ENCODE measurements at regions not wholly inside any gene's neighbourhood (a gene's known extent, or its start where the extent isn't known, plus 50 kb on each side); places are given as distances from the start of the nearest gene placed in this dataset.
A peak's percentile ranks its signal among the peaks of the same experiment; 100 is the strongest.

DNA sequence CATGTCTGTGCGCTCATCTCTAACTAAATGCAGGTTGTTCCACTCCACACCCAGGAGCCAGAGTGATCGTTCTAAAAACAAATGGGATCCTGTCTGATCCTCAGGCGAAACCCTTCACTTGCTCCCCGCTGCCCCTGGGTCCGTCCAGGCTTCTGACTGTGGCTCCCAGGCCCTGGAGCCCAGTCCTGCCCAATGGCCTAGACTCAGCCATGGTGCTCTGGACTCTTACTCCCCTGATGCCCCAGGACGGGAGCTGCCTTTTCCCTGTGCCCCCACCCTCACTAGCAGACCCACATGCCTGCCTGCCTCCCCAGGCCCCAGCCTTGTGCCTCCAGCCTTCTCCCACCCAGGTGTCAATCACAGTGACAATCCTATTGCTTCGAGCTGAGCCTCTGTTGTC lies 256.7 kb downstream of the BMP7 start:
- no peak for FAIRE-seq

DNA sequence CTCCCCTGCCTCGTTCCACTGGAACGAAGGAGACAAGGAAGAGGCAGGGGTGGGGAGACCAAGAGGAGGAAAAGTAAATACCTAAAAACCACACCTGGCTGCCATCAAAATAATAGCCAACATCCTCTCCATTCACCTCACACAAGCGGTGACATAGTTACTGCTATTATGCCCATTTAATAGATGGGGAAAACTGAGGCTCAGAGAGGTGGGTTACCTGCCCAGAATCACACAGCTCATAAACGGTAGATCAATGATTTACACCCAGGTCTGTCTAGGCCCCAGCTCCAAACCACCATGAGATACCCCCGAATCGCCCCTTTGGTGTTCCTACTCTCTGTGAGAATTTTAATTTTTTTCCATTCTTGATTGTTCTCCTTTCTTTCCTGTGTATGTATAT lies 253.8 kb downstream of the BMP7 start:
- DNase-seq (ENCODE audit: insufficient read length, low spot score) (no peak), FAIRE-seq (peak; percentile 9)

More for the DNA sequence above, 256.7 kb downstream of the BMP7 start:
- DNase-seq (ENCODE audit: insufficient read length, low spot score), result no peak

DNA sequence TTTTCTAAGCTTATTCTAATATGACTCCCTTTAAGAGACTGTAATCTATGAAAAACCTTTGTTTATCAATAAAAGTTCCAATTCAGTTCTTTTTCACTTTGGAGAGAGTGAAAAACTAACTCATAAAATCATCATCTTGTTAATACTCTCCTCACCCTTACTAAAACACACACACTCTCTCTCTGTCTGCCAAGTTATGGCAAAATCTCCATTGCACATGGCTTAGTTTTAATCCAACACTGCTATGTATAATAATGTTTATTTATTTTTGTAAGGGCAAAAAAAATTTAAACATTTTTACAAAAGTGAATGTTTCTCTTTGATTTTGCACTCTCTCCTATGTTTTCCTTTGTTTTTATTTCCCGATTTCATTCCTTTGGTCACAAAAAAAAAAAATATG lies 253.2 kb downstream of the BMP7 start:
- DNase-seq (ENCODE audit: insufficient read length, low spot score) (no peak), FAIRE-seq (no peak)

DNA sequence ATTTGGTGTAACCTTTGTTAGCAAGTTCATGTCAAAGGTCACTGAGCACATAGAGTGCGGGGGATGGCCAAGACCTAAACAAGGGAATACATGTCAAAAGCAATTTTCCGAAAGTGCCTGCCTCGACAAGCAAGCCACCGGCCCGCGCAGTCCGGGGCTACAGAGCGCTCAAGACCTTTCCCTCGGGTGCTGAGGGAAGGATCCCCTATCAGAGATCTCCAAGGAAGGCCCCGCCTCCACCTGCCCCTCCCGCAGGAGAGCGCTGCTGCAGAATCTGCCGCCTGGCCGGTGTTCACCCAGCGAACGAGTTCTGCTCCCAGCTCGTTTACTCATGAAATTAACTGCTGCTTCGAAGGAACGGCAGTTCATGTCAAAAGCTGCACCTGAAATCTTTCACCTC lies 252.7 kb downstream of the BMP7 start:
- DNase-seq (ENCODE audit: insufficient read length, low spot score) (peak; percentile 62), FAIRE-seq (peak; percentile 88)

DNA sequence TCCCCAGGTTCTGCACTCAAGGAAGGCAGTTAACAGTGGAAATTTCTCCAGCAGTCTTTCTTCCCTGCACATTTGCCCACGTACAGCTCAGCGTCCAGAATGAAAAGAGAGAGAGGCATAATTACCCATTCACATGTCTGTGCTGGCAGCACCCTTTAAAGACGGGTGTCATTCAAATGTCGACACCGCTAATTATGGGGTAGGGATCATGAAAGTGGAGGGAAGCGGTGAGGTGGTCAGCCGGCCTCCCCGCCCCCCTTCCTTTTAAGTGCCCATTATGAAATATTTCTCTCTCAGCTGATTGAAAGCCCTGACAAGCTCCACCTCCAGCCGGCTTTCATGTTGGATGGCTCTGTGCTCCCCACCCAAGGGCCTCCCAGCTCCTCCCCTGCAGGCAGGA lies 246.1 kb downstream of the BMP7 start:
- FAIRE-seq, result no peak
- no peak for DNase-seq (ENCODE audit: insufficient read length, low spot score)

DNA sequence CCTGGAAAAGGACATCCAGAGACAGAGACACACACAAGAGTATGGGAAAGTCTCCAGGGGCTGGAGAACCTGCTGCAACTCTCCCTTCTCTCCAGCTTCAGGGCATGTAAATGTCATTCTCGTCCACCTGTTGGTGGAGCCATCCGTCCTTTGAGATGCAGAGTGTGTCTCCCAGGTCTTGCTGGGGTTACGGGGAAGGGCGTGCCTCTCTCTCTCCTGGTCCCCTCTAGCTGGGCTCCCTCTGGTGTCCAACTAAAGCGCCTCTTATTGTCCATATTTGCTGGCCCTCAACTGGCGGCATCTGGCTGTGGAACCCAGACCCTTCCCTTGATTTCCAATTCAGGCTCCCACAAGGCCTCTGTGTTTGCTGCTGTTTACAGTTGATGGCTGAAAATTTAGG lies 244.1 kb downstream of the BMP7 start:
- FAIRE-seq (peak; percentile 13), DNase-seq (ENCODE audit: insufficient read length, low spot score) (peak; percentile 56)

DNA sequence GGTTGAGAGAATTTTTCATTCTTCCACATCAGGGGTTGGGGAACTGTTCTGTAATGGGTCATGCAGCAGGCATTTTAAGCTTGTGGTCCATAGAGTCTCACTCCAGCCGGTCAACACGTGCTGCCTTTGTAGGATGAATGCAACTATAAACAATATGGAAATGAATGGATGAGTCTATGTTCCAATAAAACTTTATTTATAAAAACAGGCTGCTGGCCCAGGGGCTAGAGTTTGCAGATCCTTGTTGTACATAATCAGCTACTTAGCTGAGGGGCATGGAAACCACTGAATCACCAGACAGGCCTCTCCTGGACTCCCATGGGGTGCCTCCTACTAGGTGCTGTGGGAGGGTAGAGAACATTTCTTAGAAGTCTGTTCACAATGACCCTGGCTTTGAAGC lies 243.4 kb downstream of the BMP7 start:
- no peak for DNase-seq (ENCODE audit: insufficient read length, low spot score)

DNA sequence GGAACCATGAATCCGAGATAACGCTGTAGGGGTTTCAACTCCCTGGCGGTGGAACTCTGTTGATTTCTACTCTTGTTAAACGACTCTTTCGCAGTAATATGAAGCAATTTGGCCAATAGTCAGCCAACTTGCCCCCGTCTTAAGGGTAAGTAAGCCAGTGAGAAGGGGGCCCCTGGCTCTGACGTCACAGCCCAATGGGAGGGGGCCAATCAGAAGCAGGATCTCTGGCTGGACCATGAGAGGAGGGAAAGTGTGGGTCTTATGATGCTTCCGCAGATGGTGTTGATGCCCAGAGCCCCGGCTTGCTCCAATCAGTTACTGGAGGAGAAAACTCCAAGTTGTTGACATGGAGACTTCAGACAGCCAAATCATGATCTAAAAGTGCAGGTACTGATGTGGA lies 242.4 kb downstream of the BMP7 start:
- DNase-seq (ENCODE audit: insufficient read length, low spot score) (no peak), FAIRE-seq (no peak)

More for the DNA sequence above, 243.4 kb downstream of the BMP7 start:
- no peak for FAIRE-seq

DNA sequence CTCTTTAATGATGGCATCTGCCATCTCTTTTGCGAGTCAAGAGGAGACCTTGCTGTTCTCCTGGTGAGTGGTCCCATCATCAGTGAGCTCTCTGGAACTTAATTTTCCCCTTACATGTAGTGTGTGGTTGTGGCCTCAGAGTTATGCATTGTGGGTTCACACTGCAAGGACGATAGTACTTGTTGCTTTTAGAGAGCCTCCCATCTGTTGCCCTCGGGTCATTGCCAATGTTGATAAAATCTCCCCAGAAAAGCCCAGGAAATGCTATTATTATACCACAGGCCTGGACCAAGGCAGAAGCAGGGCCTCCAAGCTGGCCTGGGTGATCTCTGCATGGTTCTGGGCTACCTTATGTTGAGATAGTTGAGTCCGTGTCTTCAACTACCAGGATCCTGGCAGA lies 241.6 kb downstream of the BMP7 start:
- FAIRE-seq, result no peak

DNA sequence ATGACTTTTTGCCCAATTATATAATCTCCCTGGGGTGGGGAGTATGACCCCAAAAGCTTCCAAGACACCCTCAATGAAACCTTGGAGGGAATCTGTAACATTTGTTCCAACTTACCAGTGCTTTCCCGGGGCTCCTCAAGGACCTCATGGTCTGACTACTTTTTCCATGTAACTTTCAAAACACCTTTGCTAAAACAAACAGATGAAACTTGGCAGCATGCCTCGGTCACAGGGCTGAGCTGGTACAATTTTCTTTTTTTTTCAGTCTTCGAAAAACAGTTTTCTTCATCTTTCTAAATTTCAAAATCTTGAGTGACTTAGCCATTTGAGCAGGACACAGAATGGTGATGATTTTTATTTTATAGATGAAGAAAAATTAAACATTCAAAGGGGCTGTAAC lies 241.2 kb downstream of the BMP7 start:
- no peak for FAIRE-seq
- no peak for DNase-seq (ENCODE audit: insufficient read length, low spot score)

More for the DNA sequence above, 241.6 kb downstream of the BMP7 start:
- DNase-seq (ENCODE audit: insufficient read length, low spot score), result no peak

DNA sequence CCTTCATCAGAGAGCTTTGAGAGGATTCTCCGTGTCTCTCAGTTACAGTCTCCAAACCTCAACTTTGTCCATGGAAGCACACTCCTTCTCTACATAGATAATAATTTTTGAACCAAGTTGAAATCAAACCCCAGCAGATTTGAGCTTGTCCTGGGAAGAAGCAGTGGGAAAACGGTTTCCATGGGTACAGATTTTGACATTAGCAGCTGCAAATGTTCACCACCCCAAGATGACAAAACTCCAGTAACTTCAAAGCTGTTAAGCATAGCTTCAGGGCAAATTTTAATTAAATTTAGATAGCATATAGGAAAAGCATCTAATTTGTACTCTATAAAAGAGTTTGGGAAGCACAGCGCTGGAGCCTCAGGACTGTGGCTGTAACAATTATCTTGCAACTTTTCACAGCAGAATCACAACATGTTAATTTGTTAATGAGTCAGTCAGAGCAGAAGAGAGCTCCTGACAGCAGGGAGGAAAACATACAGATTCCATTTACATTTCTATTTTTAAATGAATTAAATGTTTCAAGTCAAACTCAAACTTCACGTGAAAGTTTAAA lies 240.7 kb downstream of the BMP7 start:
- FAIRE-seq (no peak), DNase-seq (ENCODE audit: insufficient read length, low spot score) (no peak)

DNA sequence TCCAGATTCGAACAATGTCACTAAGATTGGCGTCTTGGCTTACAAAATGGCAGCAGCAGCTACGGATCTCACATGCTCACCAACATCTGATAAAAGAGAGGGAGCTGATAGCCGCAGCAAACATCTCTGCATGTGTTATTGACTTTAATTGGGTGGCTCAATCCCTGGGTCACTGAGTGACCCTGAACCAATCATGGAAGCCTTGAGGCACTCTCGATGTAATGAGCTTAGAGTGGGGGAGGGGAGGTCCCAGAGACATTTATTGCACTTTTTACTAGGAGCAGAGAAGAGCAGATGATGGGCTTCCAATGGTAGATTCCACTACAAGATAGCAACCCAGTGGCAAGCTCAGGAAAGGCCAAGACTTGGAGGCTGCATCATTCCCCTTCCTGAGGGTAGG lies 238.7 kb downstream of the BMP7 start:
- no peak for FAIRE-seq

DNA sequence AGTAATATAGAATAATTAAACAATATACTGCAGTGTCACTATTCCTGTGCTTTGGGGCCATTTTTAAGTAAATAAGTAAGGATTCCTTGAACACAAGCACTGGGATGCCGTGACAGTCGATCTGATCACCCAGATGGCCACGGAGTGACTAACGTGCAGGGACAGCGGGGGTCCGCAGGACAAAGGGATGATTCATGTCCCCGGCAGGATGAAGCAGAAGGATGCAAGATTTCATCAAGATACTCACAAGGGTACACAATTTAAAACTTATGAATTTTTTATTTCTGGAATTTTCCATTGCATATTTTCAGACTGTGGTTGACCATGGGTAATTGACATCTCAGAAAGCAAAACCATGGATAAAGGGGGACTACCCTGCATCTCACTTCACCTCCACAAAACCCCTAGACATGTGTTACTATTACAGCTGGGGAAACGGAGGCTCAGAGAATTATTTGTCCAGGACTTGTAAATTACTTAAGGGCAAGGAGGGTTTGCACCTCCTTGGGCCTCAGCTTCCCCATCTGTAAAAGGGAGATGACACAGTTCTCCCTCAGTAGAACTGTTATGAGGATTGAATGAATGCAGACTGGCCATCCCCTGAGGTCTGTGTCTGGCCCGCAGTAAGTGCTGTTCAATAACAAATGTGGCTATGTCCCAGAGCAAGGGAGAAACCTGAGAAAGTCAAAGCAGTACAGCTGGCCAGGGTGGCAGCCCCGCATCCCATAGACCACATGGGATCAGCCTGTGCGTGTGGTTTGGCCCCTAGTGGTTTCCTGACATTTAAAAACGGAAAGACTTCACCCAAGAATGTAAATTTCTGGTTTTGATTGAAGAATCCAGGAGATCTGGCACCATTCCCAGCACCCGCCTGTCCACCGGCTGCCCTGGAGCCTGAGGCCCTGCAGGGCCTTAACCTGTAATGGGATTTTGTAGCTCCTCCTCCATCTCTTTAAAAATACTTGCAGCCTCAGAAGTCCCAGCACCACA lies 235.5 kb downstream of the BMP7 start:
- no peak for FAIRE-seq

More for the DNA sequence above, 238.7 kb downstream of the BMP7 start:
- no peak for DNase-seq (ENCODE audit: insufficient read length, low spot score)

DNA sequence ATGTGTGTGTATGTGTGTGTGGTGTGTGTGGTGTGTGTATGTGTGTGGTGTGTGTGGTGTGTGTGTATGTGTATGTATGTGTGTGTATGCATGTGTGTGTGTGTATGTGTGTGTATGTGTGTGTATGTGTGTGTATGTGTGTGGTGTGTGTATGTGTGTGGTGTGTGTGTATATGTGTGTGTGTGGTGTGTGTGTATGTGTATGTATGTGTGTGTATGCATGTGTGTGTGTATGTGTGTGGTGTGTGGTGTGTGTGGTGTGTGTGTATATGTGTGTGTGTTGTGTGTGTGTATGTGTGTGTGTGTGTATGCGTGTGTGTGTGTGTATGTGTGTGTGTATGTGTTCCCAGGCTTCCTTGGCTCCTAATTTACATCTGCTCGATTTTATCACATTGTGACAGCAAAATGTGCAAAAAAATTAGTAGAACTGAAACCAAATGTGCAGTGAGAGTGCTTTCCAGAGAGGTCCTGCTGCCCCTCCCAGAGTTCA lies 234.5 kb downstream of the BMP7 start:
- peak; percentile 100 for FAIRE-seq
- DNase-seq (ENCODE audit: insufficient read length, low spot score), result no peak

More for the DNA sequence above, 235.5 kb downstream of the BMP7 start:
- peak; percentile 98 for DNase-seq (ENCODE audit: insufficient read length, low spot score)

DNA sequence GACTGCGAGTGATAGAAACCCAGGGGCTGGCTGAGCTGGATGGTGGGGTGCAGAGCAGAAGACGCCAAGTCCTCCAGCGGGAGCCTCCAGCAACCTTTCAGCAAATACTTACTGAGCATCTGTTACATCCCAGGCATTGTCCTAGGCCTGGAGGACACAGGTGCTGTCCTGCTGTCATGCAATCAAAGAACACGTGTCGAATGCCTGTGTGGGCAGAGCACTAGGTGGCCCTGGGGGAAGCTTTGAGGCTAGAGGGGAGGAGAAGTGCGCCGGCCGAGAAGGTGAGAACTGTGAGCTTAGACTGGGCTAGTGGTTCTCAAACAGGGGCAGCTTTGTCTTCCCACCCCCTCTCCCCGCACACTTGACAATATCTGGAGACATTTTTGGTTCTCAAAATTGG lies 233.6 kb downstream of the BMP7 start:
- no peak for DNase-seq (ENCODE audit: insufficient read length, low spot score)
- FAIRE-seq, result no peak

DNA sequence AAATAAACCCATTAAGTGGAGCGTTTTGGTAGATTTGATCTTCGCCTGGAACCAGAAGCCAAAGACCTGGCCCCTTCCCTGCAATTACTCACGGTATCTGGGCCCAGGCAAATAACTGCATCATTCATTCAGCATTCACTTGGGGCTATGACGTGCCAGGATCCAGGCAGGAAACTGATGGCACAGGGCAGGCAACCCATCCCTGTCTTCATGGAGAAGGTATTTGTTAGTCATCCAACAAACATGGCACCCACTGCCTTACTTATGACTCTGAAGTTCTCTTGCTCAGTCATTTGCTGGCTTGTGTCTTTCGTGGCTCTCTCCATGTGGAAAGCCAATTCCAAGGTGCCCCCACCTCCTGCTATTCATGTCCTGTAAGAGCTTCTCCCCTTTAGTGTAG lies 232.4 kb downstream of the BMP7 start:
- peak; percentile 66 for FAIRE-seq
- no peak for DNase-seq (ENCODE audit: insufficient read length, low spot score)

DNA sequence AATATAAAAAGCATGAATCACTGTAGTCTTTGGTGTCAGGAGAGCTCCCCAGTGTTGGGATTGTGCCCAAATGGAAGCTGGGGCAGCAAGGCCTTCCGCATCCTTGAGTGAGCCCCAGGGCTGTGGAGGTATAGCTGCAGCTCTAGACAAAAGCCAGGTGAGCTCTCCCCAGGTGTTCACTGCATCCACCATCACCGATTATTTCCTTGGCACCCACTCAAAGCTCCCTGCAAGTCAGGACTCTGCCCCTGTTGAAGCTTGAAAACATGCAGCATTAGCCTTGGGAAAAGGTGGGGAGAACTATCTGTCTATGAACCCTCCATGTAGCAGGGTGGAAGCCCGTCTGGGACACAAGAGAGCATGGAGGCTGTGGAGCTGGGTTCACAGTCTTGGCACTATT lies 228.8 kb downstream of the BMP7 start:
- FAIRE-seq, result no peak
- DNase-seq (ENCODE audit: insufficient read length, low spot score), result no peak

DNA sequence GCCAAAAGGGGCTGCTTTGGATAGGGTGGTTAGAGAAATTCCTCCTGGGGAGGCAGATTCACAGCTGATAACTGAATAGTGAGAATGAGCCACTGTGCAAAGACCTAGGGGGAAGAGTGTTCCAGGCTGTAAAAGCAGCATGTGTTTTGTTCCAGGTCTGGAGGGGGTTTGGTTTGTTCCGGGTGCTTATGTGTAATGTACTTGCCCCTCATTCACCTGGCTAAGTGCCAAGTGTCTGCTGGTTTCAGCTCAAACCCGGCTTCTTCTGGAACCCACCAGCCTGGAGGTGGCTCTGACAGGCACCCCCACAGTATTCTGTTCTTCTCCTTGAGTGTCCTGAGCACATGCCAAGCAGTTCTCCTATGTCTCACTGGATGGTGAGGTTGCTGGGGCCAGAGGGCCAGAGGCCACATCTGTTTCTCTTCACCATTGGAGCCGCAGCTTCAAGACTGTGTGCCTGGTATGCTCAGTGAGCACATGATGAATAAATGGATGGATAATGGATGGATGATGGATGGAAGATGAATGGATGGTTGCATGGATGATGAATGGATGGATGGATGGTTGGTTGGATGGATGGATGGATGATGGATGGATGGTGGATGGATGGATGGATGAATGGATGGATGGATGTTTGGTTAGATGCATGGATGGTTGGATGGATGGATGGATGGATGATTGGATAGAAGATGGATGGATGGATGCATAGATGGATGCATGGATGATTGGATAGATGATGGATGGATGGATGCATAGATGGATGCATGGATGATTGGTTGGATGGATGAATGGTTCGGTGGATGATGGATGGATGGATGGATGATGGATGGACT lies 227.6 kb downstream of the BMP7 start:
- DNase-seq (ENCODE audit: insufficient read length, low spot score), result no peak
- peak; percentile 98 for FAIRE-seq

DNA sequence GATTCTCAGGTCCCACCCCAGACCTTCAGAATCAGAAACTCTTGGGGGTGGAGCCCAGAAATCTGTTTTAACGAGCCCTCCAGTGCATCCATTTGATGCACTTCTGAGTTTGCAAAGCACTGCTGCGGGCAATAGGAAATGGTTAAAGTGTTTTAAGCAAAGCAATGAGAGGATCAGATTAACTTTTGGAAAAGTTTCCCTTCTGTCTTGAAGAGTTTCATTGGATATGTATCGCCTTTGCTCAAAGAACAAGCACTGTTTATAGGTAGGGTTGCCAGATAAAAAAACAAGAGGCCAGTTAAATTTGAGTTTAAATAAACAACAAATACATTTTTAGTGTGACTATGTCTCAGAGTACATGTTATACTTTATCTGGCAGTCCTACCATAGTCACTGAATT lies 226.0 kb downstream of the BMP7 start:
- FAIRE-seq, result no peak

DNA sequence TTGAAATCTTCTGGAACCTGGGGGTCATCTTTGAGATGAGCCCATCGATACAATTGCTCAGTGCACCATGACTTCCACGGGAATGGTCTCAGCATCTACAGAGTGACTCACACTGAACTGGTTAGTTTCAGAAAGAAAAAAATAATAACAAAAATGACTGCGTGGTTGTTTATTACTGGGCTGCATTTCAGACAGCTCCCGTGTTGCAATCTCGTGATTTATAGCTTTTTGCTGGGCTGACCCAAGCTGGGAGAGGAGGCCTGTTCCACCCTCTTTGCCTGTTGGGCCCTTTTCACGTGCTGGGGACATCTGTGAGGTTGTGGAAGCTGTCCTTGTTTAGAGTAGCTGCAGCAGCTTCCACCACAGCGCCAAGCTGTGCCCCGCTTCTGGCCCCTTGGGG lies 225.5 kb downstream of the BMP7 start:
- DNase-seq (ENCODE audit: insufficient read length, low spot score) (peak; percentile 96), FAIRE-seq (peak; percentile 72)

More for the DNA sequence above, 226.0 kb downstream of the BMP7 start:
- DNase-seq (ENCODE audit: insufficient read length, low spot score), result no peak

DNA sequence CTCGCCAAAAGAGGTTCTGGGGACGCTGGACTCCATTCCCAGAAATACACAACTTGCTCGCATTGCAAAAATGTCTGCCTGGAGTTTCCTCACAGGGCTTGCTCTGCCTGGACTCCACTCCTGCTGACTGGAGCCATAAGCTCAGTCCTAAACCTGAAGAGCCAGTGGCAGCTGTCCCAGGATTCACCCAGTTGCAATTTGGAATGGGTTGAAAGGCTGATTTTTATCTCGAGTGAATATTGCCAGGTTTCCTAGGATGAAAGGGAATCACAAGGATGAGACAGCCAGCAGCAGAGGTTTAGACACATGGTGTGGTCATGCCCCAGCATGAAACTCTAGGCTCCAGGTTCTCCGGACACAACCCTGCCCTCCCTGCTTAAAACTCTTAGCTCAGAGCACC lies 223.3 kb downstream of the BMP7 start:
- FAIRE-seq (no peak), DNase-seq (ENCODE audit: insufficient read length, low spot score) (no peak)

Data from HTR-8/SVneo (cell line).